HL-60 (cell line): ENCODE measurements at regions not wholly inside any gene's neighbourhood (a gene's known extent, or its start where the extent isn't known, plus 50 kb on each side); places are given as distances from the start of the nearest gene placed in this dataset.

Experiments
- GABPA ChIP-seq: IDR thresholded peaks from 2 replicates; pipeline ENCODE4 v1.6.1; 2012; ENCODE audit warnings: low read depth
- TF ChIP-seq, protein P1 (sequence below): IDR thresholded peaks from one replicate; pipeline ENCODE4 v1.5.1; 2011; ENCODE audit warnings: low read length, control low read depth, inconsistent platforms; ENCODE audit not compliant: insufficient read depth

DNA sequence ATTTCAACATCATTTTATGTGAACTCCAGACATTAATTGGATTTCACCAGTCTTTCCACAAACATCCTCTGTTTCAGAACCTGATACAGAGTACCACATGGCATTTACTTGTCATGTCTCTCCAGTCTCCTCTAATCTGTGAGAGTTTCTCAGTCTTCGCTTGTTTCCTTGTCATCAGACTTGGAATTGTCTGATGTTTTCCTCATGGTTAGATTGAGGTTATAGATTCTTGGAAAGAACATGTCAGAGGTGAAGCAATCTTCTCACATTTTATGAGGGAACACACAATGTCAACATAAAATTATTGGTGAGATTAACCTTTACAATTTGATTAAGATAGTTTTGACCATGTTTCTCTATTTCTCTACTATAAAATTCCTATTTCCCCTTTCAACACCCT, 74.9 kb upstream of the TMPRSS15 start:
- TF ChIP-seq, protein P1, sequence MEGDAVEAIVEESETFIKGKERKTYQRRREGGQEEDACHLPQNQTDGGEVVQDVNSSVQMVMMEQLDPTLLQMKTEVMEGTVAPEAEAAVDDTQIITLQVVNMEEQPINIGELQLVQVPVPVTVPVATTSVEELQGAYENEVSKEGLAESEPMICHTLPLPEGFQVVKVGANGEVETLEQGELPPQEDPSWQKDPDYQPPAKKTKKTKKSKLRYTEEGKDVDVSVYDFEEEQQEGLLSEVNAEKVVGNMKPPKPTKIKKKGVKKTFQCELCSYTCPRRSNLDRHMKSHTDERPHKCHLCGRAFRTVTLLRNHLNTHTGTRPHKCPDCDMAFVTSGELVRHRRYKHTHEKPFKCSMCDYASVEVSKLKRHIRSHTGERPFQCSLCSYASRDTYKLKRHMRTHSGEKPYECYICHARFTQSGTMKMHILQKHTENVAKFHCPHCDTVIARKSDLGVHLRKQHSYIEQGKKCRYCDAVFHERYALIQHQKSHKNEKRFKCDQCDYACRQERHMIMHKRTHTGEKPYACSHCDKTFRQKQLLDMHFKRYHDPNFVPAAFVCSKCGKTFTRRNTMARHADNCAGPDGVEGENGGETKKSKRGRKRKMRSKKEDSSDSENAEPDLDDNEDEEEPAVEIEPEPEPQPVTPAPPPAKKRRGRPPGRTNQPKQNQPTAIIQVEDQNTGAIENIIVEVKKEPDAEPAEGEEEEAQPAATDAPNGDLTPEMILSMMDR, result no peak
- no peak for TF ChIP-seq GABPA
